HG03342 (cell line): ENCODE measurements at regions not wholly inside any gene's neighbourhood (a gene's known extent, or its start where the extent isn't known, plus 50 kb on each side); places are given as distances from the start of the nearest gene placed in this dataset.
"Not testable (repeated sequence)": the region's sequence is repeated elsewhere in the genome, so short reads cannot be mapped to it uniquely, and the experiment has no call there.

Experiments
- ATAC-seq: cut with Tn5 transposase; IDR thresholded peaks from one replicate; pipeline ENCODE4 v1.9.1; 2021; ENCODE audit warnings: mild to moderate bottlenecking, moderate library complexity; ENCODE audit not compliant: unreplicated experiment

DNA sequence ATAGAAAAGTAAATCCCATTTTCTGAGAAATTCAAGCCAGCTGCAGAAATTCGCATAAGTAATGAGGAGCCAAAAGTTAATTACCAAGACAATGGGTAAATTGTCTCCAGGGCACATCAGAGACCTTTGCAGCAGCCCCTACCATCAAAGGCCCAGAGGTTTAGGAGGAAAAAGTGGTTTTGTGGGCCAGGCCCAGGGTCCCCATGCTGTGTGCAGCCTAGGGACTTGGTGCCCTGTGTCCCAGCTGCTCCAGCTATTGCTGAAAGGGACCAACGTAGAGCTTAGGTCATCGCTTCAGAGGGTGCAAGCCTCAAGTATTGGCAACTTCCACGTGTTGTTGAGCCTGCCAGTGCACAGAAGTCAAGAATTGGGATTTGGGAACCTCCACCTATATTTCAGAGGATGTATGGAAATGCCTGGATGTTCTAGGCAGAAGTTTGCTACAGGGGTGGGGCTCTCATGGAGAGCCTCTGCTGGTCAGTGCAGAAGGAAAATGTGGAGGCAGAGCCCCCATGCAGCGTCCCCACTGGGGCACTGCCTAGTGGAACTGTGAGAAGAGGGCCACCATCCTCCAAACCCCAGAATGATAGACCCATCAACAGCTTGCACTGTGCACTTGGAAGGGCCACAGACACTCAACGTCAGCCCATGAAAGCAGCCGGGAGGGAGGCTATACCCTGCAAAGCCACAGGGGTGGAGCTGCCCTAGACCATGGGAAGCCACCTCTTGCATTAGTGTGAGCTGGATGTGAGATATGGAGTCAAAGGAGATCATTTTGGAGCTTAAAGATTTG, 731.3 kb upstream of the GRAMD2B start:
- not testable (repeated sequence) for ATAC-seq

DNA sequence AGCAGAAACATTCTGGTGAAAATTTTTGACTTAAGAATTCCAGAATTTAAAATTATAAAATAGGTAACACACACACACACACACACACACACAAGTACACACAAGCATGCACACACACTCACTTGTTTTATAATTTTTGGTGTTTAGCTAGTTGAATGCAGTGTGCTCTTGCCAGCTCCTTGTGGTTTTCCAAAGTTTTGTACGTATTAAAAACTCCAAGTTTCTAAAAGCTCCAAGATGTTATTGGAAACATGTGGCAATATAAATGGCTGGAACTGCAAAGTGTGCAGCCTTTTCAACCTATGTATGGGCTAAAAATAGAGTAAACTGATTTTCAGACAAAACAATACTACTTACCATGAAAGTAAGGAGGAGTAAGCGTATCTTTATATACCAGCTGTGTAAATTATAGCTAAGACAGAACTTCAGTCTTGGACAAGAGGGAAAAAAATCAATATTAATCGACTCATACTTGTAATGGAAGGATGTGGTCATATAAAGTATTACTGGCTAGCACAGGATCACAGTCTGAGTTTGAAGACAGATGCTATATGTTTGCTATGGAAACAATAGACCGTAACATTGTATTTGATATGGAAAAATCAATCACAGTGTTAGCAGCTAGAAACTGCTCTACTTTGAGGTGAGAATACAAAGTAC, 727.1 kb upstream of the GRAMD2B start:
- no peak for ATAC-seq

DNA sequence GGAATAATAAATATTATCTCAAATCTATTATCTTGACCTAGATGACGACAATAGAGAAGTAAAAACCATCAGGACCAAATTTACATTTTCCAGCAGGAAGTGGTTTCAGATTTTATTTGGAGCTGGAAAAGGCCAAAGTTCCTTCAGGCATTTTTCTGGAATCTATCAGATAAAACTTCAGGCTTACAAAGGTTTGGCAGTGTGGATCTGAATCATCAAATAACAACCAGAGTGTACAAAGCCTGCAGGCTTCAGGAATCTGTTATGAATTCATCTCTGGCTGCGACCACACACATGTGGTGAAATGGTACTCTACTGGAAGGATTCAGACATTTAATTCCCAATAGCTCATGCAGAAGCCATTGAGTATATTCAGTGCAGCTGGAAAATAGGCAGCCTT, 726.4 kb upstream of the GRAMD2B start:
- ATAC-seq: no peak

DNA sequence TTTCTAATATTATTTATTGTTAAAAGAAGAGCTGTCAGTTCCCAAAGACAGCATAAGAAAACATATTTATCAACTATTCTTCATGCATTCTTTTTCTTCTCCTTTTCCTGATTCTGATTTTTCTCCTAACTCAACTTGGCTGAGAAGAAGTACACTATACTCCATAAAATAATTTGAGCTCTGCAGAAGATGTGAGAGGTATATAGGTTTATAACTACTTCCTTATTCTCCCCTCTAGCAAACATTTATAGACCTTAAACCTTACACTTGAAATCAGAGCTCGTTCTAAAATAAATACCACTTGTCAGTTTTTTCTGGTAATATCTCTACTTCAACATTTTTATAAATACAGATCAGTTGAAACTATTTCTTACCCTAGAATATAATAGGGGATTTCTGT, 724.8 kb upstream of the GRAMD2B start:
- ATAC-seq: no peak

DNA sequence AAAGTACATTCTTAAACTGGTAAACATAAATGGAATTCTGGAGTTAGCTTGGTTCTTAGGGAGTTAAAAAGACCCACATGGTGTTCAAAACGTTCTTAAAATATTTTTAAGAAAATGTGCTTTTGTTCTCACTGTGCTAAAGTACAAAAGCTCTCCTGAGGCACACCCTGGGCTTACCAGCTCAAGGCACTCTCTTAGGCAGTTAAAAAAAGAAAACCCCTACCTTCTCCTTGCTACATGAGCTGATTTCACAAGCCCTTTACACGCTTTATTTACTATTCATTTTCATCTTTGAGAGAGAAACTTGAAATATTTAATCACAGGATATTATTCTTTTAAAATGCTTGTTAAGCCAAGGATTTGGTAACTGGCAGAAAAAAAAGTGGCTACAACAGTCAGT, 723.3 kb upstream of the GRAMD2B start:
- no peak for ATAC-seq

DNA sequence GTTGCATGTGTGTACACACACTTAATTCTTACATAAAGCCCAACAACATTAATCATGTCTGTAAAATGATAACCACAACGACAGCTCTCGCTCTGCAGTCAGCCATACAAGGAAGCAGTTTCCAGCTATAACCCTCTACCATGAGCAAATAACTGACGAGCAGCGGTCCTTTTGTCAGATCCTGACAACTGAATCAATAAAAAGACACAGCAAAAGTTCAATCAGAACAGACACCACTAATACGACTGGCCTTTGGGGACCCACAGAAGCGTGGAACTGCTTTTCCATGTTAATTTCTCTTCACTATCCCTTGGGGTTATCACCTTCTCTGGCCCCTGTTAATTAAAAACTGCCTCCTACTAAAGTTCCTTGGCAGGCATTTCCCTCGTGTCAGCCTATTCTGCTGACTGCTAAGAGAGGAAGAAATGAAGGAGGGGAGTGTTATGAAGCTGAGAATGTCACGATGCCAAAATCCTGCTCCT, 722.8 kb upstream of the GRAMD2B start:
- no peak for ATAC-seq

DNA sequence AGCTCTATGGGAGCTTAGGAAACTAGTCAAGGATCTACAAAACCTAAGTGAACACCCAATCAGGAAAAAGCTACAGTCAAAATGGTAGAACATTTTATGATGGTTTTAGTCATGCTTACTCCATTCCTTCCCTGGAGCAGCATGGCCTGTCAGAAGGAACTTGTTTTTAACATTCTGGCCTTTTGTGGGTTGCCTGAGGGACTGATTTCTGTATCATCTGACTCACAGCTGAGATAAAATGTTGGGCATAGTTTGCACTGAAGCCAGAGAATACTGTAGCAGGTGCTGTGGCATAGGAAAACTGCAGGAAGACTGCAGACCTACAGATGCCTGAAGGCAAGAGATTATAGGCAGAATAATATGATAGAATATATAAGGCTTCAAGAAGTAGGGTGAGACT, 719.6 kb upstream of the GRAMD2B start:
- no peak for ATAC-seq

DNA sequence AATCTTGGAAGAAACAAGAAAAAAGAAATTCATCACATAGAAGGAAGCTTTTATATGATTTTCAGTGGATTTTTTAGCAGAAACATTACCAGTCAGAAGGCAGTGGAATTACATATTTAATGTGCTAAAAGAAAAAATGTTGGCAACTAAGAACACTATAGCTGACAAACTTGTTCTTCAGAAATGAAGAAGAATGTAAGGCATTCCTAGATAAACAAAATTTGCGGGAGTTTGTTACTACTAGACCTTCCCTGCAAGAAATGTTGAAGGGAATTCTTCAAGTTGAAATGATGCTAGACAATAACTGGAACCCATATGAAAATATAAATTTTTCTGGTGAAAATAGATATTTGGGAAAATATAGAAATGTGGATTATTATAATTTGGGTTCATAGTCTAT, 718.3 kb upstream of the GRAMD2B start:
- ATAC-seq: no peak

DNA sequence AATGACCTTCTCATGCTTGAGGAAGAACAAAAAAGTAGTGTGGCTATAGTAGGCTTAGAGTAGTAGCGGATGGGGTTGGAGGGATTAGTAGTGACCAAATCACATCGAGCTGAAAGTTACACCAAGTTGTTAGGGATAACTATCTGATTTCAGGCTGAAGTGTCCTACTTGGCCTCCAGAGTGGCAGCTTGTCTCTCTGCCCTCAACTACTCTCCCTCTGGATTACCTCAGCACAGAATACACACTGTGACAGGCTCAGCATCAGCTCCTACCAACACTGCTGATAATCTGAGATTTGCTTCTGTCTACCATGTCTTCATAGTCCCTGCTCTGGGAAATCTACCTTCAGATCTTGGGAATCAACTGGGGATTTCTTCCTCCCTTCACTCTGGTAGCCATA, 714.6 kb upstream of the GRAMD2B start:
- ATAC-seq: no peak

DNA sequence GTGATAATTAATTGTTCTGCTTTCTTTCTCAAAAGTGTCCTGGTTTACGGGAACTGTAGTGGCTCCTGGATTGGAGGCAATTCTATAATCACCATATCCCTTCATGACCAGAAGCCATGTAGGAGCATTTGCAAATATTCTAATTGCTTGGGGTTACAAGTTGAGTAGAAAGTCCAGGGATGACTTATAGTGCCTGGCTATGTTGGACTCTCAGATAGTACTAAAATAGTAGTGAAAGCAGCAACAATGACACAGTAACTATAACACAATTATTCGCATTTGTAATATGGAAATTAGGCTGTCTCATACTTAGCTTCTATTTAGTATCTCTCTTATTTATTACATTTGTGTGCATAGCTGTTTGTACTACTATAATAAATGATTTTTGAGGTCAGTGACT, 712.5 kb upstream of the GRAMD2B start:
- no peak for ATAC-seq

DNA sequence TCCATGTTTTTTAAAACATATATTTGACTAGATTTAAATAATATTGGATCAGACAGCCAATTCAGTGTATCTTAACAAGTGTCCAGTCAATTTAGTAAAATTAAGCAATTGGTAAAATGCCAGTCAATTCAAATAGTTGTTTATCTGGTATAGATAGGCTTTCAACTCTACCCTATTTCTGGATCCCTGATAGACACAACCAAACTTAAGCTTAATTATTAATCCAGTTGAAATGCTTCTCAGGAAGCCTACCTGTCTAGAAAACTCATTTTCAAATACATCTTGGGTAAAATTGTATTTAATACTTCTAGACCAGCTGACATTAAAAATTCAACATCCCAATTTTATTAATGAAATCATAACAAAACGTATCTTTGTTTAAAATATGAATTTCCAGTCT, 710.8 kb upstream of the GRAMD2B start:
- no peak for ATAC-seq

DNA sequence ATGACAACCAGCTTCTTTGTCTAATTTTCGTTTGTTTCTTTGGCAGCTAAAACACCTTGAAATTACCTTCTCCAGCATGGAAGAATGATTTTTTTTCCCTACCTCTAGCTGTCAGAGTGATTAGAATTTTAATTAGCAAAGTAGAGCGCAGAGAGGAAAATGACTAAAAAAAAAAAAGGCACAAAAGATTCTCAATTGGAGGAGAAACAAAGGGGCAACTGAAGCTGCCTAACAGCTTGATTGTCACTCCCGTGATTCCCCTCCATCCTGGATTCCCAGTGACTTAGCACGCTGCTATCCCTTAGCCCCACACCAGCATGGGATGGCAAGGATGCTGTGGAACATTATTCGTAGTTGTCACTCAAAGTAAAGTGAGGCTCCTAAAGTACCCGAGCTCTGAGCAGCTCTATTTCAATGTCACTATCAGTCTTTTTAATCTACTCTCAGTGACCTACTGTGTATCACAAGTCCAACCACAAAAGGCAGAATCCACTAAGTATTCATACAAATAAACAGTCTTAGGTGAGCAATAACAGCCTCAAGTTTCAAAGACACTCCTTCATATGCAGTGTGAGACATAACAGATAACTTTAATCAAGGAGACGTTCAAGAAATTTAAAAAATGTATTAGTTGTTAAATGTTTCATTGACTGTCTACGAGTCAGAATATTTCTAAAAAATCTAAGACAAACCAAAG, 710.0 kb upstream of the GRAMD2B start:
- ATAC-seq: no peak

DNA sequence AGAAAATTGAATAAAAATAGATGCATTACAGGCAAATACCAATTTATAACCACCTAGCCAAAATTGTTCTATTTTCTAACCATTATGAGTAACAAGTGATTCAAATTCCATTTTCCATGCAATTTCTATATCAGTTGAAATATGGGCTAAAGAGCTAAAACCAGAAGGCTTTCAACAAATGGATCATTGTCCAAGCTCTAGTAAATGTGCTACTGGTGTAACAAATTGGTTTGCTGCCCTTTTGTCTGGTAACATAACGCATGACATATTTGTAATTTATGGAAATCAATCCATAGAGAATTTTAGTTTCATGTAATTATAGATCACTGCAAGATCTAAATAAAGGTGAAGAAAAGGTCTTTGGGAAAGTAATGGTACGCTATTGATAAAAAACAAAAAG, 708.0 kb upstream of the GRAMD2B start:
- ATAC-seq: no peak

DNA sequence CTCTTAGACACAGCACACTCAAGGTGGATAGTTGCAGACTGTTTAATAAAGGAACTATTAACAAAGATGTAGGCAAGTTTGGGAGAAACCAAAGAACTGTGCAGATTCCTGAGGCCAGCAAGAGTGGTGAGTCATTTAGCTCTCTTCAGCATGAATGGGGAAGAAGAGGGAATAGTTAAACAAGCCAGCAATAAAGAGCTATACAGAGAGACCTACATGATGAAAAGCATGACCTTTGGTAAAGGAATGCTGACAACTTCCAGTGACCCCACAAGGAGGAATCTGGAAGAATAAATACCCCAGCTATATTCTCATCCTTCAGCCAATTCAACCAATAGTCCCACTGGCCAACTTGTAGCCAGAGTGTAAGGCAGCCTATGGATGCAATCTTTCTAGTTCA, 706.0 kb upstream of the GRAMD2B start:
- ATAC-seq: no peak

DNA sequence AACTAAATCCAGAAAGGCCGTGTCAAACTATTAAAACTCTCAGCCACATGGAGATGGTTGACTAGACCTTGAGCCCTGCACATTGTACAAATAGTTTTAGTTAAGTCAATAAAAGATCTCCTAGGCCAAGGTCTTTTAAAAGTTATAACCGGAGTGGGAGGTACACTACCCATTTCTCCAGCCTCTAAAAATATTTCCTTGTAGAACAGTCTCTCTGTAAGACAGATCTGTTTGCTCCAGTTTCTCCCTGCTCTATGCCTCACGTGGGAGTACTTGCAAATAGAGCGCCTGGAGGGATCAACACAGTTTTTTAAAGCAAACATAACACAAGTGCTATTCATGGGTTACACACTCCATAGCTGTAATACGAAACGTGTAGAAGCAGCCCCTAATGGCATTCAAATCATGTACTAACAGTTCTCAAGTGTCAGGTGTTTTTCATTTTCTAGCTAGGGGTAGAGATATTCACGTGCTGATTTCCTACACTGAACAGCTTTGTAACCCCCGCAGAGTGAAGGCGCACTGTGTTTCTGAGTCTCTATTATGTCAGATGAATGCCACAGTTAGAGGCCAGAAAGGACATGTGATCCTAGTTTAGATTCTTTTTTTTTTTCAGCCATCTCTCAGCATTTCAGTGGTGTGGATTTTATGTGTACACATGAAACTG, 703.4 kb upstream of the GRAMD2B start:
- no peak for ATAC-seq

DNA sequence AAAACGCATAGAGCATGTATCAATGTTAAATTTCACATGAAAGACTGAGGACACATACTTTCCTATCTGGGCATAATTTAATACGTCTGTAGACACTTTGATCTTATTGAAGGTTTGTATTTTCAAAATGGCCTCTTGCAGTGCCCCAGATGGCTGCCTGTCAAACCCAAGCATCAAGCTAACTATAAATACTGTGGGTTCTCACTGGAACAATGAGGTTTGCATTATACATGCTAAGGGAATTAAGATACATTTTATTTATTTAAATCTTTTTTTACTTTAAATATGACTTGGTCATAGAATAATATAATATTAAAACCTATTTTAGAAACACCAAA, 702.9 kb upstream of the GRAMD2B start:
- ATAC-seq: no peak

DNA sequence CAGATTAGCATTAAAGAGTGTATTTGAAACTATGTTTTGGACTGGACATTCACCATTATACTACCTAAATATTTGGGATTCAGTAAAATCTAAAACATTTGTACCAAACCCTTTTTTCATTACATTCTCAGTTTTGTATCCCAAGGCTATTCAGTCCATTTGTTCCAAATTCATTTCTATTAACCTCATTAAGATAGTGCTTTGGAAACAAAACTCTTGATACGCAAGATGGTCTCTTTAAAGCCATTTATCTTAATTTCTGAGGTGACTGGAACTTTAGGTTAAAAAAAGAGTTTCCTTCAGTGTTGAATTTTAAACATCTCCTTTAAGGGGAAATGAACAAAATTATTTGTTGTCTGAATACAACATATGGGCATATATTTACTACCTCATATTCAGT, 702.5 kb upstream of the GRAMD2B start:
- ATAC-seq: no peak

DNA sequence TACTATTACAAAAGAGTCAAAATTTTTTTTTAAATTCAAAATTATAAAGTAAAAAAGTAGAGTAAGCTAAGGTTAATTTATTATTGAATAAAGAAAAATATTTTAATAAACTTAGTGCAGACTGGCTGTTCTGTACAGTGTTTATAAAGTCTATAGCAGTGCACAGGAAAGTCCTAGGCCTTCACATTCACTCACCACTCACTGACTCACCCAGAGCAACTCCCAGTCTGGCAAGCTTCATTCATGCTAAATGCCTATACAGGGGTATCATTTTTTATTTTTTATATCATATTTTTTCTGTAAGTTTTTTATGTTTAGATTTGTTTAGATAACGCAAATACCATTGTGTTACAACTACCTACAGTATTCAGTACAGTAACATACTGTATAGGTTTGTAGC, 700.7 kb upstream of the GRAMD2B start:
- no peak for ATAC-seq

DNA sequence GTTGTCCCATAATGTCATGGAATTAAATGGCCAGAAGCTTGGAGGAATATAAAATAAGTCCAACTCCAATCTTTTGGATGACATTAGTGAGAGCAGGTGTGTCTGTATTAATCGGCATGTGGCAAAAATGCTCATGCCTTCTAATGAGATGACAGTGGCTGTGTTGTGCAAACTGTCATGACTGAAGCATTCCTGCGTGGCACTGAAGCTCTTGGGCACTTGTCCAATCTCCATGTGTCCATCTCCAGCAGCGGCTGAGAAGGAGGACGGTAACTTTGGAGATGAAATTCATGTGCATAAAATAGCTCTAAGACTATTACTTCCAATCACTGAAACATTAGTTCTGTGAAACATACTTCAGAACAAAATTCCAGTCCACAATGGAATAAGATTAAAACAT, 697.5 kb upstream of the GRAMD2B start:
- no peak for ATAC-seq

DNA sequence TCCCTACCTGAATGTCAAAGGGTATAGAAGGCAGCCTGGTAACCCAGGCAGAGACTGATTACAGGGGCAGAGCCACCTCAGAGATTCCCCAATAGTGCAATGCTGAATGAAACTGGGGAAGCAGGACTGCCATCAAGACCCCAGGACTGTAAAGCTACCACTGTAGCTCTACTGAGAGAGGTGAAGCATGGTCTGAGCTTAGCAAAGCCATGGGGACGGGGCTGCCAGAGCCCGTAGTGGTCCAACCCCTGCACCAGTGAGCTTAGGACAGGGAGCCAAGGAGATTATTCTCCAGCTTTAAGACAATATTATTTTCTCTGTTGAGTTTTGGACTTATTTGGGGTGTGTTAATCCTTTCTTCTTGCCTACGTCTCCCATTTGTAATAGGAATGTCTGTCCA, 679.3 kb upstream of the GRAMD2B start:
- no peak for ATAC-seq

DNA sequence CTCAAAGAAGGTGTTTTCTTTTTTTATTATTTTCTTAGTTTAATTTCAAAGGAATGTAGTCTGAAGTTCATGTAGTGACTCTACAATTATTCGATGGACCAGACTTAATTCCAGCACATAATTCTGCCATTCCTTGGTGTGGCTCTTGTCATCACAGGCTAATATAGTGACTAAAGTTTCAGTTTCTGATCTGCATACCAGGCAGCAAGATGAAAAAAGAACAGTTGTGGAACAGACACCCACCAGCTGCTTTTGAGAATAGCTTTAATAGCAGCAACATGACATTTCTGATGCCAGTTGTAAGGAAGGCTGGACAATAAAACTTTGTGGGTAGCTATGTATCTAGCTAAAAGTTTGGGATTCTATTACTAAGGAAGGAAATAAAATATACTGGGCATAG, 676.3 kb upstream of the GRAMD2B start:
- no peak for ATAC-seq
